Osteocyte (in vitro differentiated cells): ENCODE measurements at regions not wholly inside any gene's neighbourhood (a gene's known extent, or its start where the extent isn't known, plus 50 kb on each side); places are given as distances from the start of the nearest gene placed in this dataset.

ENCODE experiments used
- DNase-seq: peaks from one replicate; pipeline ENCODE4 v3.0.0; 2021; ENCODE audit warnings: mixed read lengths; ENCODE audit not compliant: unreplicated experiment; ENCODE audit errors: extremely low spot score
- H3K27ac Mint-ChIP-seq: one replicate; pipeline ENCODE4 v1.8.0; 2021; ENCODE audit warnings: mild to moderate bottlenecking, mixed read lengths; ENCODE audit not compliant: unreplicated experiment
- H3K27me3 Mint-ChIP-seq: one replicate; pipeline ENCODE4 v1.8.0; 2021; ENCODE audit warnings: mixed read lengths; ENCODE audit not compliant: unreplicated experiment
- H3K36me3 Mint-ChIP-seq: one replicate; pipeline ENCODE4 v1.8.0; 2021; ENCODE audit warnings: mixed read lengths; ENCODE audit not compliant: unreplicated experiment
- H3K4me1 Mint-ChIP-seq: one replicate; pipeline ENCODE4 v1.8.0; 2021; ENCODE audit warnings: mixed read lengths; ENCODE audit not compliant: unreplicated experiment
- H3K4me3 Mint-ChIP-seq: one replicate; pipeline ENCODE4 v1.8.0; 2021; ENCODE audit warnings: mild to moderate bottlenecking, moderate library complexity, mixed read lengths; ENCODE audit not compliant: unreplicated experiment
- H3K9me3 Mint-ChIP-seq: one replicate; pipeline ENCODE4 v1.8.0; 2021; ENCODE audit warnings: mixed read lengths; ENCODE audit not compliant: unreplicated experiment
- CTCF ChIP-seq: fragments of 200-600 bp; sonication (generic); IDR thresholded peaks from 2 replicates; pipeline ENCODE4 v1.5.0; 2021; ENCODE audit warnings: antibody characterized with exemption, mild to moderate bottlenecking, moderate library complexity

- TF ChIP-seq CTCF, result no peak
- Mint-ChIP-seq H3K36me3 (no peaks in the 10 kb centered on the region), H3K9me3 (no peaks in the 10 kb centered on the region), H3K27me3 (no peaks in the 10 kb centered on the region), H3K27ac (peak overlapping the region; percentile 79), H3K4me3 (peak overlapping the region; percentile 62), H3K4me1 (peaks cover 36% of the 10 kb centered on the region)
- DNase-seq, result no peak
Observed at GRCh38 chr12:98419081-98419794, 96.2 kb upstream of the TMPO start.

- H3K4me1 Mint-ChIP-seq, result peaks cover 42% of the 10 kb centered on the region
- no peak overlapping the region for H3K27ac Mint-ChIP-seq
- H3K9me3 Mint-ChIP-seq, result no peaks in the 10 kb centered on the region
- no peak for DNase-seq
- no peak overlapping the region for H3K4me3 Mint-ChIP-seq
- no peaks in the 10 kb centered on the region for H3K27me3 Mint-ChIP-seq
- no peaks in the 10 kb centered on the region for H3K36me3 Mint-ChIP-seq
- no peak for TF ChIP-seq CTCF
Observed at GRCh38 chr12:98419795-98420404, 95.5 kb upstream of the TMPO start.

GRCh38 chr12:98420461-98420860 lies 94.9 kb upstream of the TMPO start:
- Mint-ChIP-seq H3K4me1 (peaks cover 45% of the 10 kb centered on the region), H3K27me3 (no peaks in the 10 kb centered on the region), H3K36me3 (no peaks in the 10 kb centered on the region), H3K4me3 (no peak overlapping the region), H3K27ac (no peak overlapping the region), H3K9me3 (no peaks in the 10 kb centered on the region)
- no peak for DNase-seq
- no peak for TF ChIP-seq CTCF

- peaks cover 45% of the 10 kb centered on the region for H3K4me1 Mint-ChIP-seq
- H3K4me3 Mint-ChIP-seq, result no peak overlapping the region
- no peak for TF ChIP-seq CTCF
- H3K27me3 Mint-ChIP-seq, result no peaks in the 10 kb centered on the region
- no peaks in the 10 kb centered on the region for H3K36me3 Mint-ChIP-seq
- H3K9me3 Mint-ChIP-seq, result no peaks in the 10 kb centered on the region
- no peak for DNase-seq
- no peak overlapping the region for H3K27ac Mint-ChIP-seq
Observed at GRCh38 chr12:98421316-98421715, 94.1 kb upstream of the TMPO start.

GRCh38 chr12:98422359-98422758 lies 93.0 kb upstream of the TMPO start:
- no peaks in the 10 kb centered on the region for H3K36me3 Mint-ChIP-seq
- H3K9me3 Mint-ChIP-seq, result no peaks in the 10 kb centered on the region
- peaks cover 37% of the 10 kb centered on the region for H3K4me1 Mint-ChIP-seq
- no peak for DNase-seq
- H3K27ac Mint-ChIP-seq, result no peak overlapping the region
- no peaks in the 10 kb centered on the region for H3K27me3 Mint-ChIP-seq
- TF ChIP-seq CTCF, result no peak
- H3K4me3 Mint-ChIP-seq, result no peak overlapping the region
